Activated CD4-positive, CD25-positive, alpha-beta regulatory T cell treated with anti-CD3 and anti-CD28 coated beads, Interleukin-2, amount 50 U/mL, for 72 hours (primary cell): ENCODE measurements at regions not wholly inside any gene's neighbourhood (a gene's known extent, or its start where the extent isn't known, plus 50 kb on each side); places are given as distances from the start of the nearest gene placed in this dataset.

Source experiments
- DNase-seq: peaks from one replicate; pipeline ENCODE4 v3.0.0; 2021

- DNase-seq: no peak
These were observed 314.7 kb upstream of the ADAMTSL1 start for GRCh38 chr9:18159254-18159653.

GRCh38 chr9:18163146-18163545 is 310.8 kb upstream of the ADAMTSL1 start:
- no peak for DNase-seq

GRCh38 chr9:18167733-18168132 is 306.2 kb upstream of the ADAMTSL1 start:
- no peak for DNase-seq

- DNase-seq: no peak
These were observed 300.0 kb upstream of the ADAMTSL1 start for GRCh38 chr9:18173923-18174322.

GRCh38 chr9:18182636-18183035 is 291.3 kb upstream of the ADAMTSL1 start:
- no peak for DNase-seq

- DNase-seq: no peak
These were observed 290.0 kb upstream of the ADAMTSL1 start for GRCh38 chr9:18183974-18184373.

GRCh38 chr9:18184401-18184800 is 289.6 kb upstream of the ADAMTSL1 start:
- no peak for DNase-seq

- no peak for DNase-seq
These were observed 288.8 kb upstream of the ADAMTSL1 start for GRCh38 chr9:18185196-18185595.

GRCh38 chr9:18188971-18189370 is 285.0 kb upstream of the ADAMTSL1 start:
- DNase-seq: no peak

- DNase-seq: no peak
These were observed 283.9 kb upstream of the ADAMTSL1 start for GRCh38 chr9:18189871-18190670.

- DNase-seq: no peak
These were observed 283.1 kb upstream of the ADAMTSL1 start for GRCh38 chr9:18190671-18191374.

- DNase-seq: no peak
These were observed 279.6 kb upstream of the ADAMTSL1 start for GRCh38 chr9:18194316-18194715.

GRCh38 chr9:18195223-18195622 is 278.7 kb upstream of the ADAMTSL1 start:
- no peak for DNase-seq

GRCh38 chr9:18202924-18203323 is 271.0 kb upstream of the ADAMTSL1 start:
- no peak for DNase-seq

GRCh38 chr9:18207735-18208134 is 266.2 kb upstream of the ADAMTSL1 start:
- DNase-seq: no peak

- no peak for DNase-seq
These were observed 265.5 kb upstream of the ADAMTSL1 start for GRCh38 chr9:18208166-18209059.

- DNase-seq: no peak
These were observed 258.3 kb upstream of the ADAMTSL1 start for GRCh38 chr9:18215626-18216025.

GRCh38 chr9:18216376-18216775 is 257.6 kb upstream of the ADAMTSL1 start:
- DNase-seq: no peak

- DNase-seq: no peak
These were observed 245.9 kb upstream of the ADAMTSL1 start for GRCh38 chr9:18228101-18228500.

GRCh38 chr9:18229992-18230676 is 243.8 kb upstream of the ADAMTSL1 start:
- DNase-seq: no peak

GRCh38 chr9:18233311-18233710 is 240.6 kb upstream of the ADAMTSL1 start:
- DNase-seq: no peak

- DNase-seq: no peak
These were observed 240.0 kb upstream of the ADAMTSL1 start for GRCh38 chr9:18233776-18234445.
